HTR-8/SVneo (cell line): ENCODE measurements at regions not wholly inside any gene's neighbourhood (a gene's known extent, or its start where the extent isn't known, plus 50 kb on each side); places are given as distances from the start of the nearest gene placed in this dataset.

Experiments
- DNase-seq: peaks from one replicate; pipeline ENCODE4 v3.0.0; 2011; ENCODE audit warnings: low spot score, mixed read lengths; ENCODE audit not compliant: insufficient read length
- FAIRE-seq: peaks from 2 replicates; lab custom pipeline; 2011; peaks lifted over from hg19 to GRCh38; lab: Jason Lieb, UNC

- FAIRE-seq: no peak
- no peak for DNase-seq
Measured at GRCh38 chr17:73694491-73694890, 50.2 kb upstream of the SDK2 start.

GRCh38 chr17:73695035-73695738, 50.9 kb upstream of the SDK2 start:
- no peak for DNase-seq
- FAIRE-seq: peak; percentile 87

DNA sequence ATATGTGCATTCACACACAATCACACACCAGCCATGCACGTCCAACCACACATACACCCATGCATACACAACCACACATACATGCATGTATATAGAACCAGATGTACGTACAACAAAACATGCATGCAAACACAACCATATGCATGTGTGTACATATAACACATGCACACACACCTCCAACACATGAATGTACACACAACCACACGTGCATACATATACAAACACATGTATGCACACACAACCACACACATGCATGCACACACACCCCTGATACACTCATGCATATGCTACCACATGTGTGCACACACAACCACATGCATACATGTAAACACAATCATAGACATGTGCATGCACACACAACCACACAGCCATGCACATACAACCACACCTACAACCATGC, 52.0 kb upstream of the SDK2 start:
- FAIRE-seq (no peak), DNase-seq (no peak)

DNA sequence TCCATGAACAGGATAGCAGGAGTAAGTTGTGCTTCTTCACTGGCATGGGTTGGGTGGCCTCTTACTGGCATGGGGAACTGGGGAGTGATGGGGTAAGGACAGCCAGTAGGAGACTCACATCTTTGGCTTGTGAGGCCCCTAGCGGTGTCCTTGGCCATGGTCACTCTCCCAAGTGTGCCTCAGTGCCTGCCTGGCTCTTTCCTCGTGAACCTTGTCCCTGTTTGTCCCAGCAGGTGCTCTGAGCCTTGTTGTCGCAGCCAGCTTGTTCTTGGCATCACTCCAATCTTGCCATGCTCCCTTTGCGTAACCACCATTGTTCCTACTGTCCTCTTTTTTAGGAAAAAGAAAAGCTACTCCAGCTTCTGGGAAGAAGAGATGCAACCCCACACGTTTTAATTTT, 53.6 kb upstream of the SDK2 start:
- no peak for FAIRE-seq
- DNase-seq: no peak

DNA sequence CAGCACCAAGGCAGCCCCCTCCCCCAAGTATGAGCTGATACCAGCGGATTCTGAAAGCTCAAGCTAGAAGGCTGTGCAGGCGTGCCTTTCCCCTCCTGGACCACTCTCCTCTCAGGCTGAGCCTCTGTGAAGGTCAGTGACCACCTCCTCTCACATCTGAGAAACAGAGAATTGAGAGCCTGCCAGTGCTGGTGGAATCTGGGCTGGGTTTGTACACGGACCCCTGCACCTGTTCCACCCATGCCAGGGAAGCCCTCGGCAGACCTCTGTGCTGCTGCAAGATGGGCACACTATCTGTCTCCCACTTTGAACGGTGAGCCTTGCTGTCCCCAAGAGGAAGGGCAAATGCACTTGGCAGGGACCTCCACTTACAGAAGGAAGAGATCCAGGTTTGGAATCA, 54.7 kb upstream of the SDK2 start:
- DNase-seq: no peak
- no peak for FAIRE-seq

- FAIRE-seq (no peak), DNase-seq (no peak)
Measured at GRCh38 chr17:73701701-73702100, 57.5 kb upstream of the SDK2 start.

DNA sequence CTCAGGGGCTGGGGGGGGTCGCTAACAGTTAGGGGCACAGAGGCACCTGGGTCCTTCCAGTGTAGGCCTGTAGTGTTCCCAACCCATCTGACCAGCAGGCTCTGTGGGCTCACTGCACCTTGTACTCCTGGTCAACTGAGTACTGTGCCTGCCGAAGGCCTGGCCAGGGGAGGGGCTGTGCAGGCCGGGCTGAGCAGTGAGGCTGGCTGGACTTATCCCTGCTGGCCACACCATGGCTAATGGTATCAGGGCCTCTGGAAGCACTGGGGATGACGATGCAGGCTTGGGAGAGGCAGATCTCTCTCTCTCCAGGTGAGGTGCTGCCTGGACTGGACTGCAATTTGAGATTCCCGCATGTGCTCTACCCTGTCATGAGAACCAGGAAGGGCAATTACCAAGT, 58.9 kb upstream of the SDK2 start:
- no peak for DNase-seq
- no peak for FAIRE-seq

GRCh38 chr17:73703917-73704316, 59.7 kb upstream of the SDK2 start:
- no peak for DNase-seq
- FAIRE-seq: no peak

DNA sequence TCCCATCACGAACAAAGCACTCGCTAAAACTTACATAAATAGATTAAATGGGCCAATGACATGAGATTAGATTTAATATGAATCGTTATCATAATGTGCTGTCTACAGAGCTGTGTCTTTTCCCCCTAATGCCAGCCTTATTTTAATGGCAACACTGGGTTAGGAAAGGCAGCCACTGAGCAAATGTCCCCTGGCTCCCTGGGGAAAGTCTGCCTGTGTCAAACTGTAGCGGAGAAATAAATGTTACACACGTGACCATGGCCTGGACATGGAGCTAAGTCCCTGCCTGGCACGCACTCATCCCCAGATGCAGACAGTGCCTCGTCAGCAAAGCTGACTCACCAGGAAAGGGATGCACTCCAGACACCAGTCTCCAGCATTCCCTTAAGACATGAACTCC, 61.3 kb upstream of the SDK2 start:
- FAIRE-seq (no peak), DNase-seq (peak; percentile 42)

DNA sequence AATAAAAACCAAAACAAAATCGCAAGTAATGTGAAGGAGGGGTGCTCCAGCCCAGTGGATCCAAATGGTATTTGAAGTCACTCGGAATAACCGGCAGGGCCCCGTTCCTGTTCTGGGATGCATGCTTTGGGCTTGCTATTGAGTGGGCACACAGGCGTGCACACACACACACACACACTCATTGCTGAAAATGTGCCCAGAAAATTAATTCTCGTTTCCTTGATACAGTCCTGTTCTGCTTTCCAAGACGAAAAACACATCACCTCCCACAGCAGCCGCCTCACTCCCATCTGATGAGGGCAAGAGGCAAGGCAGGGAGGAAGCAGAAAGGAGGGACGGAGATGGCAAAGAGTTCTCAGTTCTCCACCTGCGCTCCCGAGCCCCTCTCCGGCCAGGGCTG, 62.2 kb upstream of the SDK2 start:
- FAIRE-seq (no peak), DNase-seq (no peak)

GRCh38 chr17:73706858-73707257, 62.6 kb upstream of the SDK2 start:
- FAIRE-seq (no peak), DNase-seq (no peak)

DNA sequence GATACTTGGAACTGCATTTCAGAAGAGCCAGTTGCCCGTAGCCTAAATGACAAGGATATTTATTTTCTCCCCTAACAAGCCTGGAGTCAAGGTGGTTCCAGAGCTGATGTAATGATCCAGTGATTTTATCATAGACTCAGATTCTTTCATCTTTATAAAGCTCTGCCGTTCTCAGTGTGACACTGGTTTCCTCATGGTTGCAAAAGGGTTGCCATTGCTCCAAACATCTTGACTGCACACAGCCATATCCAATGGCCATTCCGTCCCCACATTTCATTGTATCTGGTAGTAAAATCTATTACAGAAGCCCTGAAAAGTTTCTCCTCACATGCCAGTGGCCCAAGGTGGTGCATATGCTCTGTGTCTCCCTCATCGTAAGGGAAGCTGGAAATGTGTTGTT, 63.1 kb upstream of the SDK2 start:
- DNase-seq (no peak), FAIRE-seq (no peak)

- DNase-seq: peak; percentile 71
- peak; percentile 88 for FAIRE-seq
Measured at GRCh38 chr17:73710095-73710592, 65.9 kb upstream of the SDK2 start.

GRCh38 chr17:73711184-73711583, 66.9 kb upstream of the SDK2 start:
- DNase-seq (no peak), FAIRE-seq (no peak)

DNA sequence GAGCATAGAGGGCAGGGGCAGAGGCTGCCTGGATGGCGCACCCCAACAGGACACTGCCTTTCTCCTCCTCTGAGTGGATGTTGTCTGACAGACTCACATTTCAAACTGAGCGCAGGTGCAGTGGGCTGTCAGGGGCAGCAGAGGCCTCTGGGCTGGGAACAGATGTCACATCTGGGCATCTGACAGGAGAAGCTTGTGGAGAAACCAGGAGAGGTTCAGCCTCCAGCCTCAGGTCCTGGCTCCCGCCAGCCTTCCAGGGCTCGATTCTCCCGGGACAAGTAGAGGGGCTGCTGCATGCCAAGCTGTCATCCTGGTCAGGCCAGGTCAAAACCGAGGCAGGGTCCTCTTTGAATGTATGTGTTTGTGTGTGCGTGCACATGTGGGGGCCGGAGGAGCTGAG, 67.7 kb upstream of the SDK2 start:
- FAIRE-seq: no peak

DNA sequence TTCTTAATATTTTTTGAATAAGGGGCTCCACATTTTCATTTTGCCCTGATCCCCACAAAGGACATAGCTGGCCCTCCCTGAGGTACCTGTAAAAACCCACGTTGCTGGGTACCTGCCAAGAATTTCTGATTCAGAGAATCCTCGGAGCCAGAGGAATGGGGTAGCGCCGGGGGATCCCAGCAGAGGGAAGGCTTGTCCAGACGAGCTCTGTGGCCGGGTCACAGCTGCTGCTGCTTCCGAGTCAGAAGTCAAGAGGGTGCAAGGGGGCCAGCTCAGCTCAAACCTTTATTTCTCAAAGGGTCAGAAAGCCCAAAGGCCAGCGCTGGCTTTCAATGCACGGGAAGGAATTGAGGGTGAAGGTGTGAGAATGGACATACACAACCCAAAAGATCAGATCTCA, 68.9 kb upstream of the SDK2 start:
- FAIRE-seq (no peak), DNase-seq (no peak)

More for the DNA sequence above, 67.7 kb upstream of the SDK2 start:
- no peak for DNase-seq

GRCh38 chr17:73715769-73716168, 71.5 kb upstream of the SDK2 start:
- DNase-seq: no peak

GRCh38 chr17:73717690-73718089, 73.4 kb upstream of the SDK2 start:
- no peak for FAIRE-seq
- DNase-seq: no peak

More at GRCh38 chr17:73715769-73716168, 71.5 kb upstream of the SDK2 start:
- FAIRE-seq: no peak

- FAIRE-seq (no peak), DNase-seq (no peak)
Measured at GRCh38 chr17:73718362-73718761, 74.1 kb upstream of the SDK2 start.

- DNase-seq (no peak), FAIRE-seq (no peak)
Measured at GRCh38 chr17:73718912-73719311, 74.7 kb upstream of the SDK2 start.

DNA sequence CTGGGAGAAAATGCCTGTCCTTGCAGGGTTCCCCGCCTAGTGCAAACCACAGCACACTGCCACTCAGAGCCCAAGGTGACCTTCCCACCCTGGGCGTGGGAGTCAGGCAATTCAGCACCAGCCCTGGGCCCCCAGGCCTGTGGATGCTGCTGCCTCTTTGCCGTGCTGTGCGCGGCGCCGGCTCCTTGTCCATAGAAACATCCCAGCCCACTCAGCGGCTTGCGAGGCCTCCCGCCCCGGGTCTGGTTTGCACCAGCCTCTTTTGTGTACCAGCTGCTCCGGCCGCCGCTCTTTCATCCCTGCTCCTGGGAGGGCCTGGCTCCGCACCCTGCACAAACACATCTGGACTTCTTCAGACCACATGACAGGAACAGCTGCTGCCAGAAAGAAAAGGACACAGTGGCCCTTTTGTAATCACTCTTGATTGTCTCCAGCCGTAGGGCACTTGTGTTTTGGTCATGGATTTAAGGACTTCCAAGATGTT, 75.4 kb upstream of the SDK2 start:
- FAIRE-seq (no peak), DNase-seq (no peak)

GRCh38 chr17:73720187-73720834, 76.1 kb upstream of the SDK2 start:
- FAIRE-seq: no peak
- DNase-seq: no peak
